22Rv1 (cell line): ENCODE measurements at regions not wholly inside any gene's neighbourhood (a gene's known extent, or its start where the extent isn't known, plus 50 kb on each side); places are given as distances from the start of the nearest gene placed in this dataset.

Experiments
- CTCF ChIP-seq: fragments of 450-650 bp; IDR thresholded peaks from 2 replicates; pipeline ENCODE4 v1.5.1; 2017; ENCODE audit warnings: mild to moderate bottlenecking
- ZFX ChIP-seq: fragments of 450-650 bp; IDR thresholded peaks from 2 replicates; pipeline ENCODE4 v1.6.1; 2017; ENCODE audit warnings: antibody characterized with exemption, borderline replicate concordance

GRCh38 chr7:84783141-84783778 is 403.6 kb downstream of the SEMA3D start:
- TF ChIP-seq CTCF (no peak), ZFX (no peak)
